HG03575 (cell line): ENCODE measurements at regions not wholly inside any gene's neighbourhood (a gene's known extent, or its start where the extent isn't known, plus 50 kb on each side); places are given as distances from the start of the nearest gene placed in this dataset.
"Not testable (repeated sequence)": the region's sequence is repeated elsewhere in the genome, so short reads cannot be mapped to it uniquely, and the experiment has no call there.

Source experiments
- ATAC-seq: cut with Tn5 transposase; IDR thresholded peaks from one replicate; pipeline ENCODE4 v1.9.1; 2021; ENCODE audit not compliant: unreplicated experiment, insufficient number of reproducible peaks, low FRiP score; ENCODE audit errors: extremely low read depth

DNA sequence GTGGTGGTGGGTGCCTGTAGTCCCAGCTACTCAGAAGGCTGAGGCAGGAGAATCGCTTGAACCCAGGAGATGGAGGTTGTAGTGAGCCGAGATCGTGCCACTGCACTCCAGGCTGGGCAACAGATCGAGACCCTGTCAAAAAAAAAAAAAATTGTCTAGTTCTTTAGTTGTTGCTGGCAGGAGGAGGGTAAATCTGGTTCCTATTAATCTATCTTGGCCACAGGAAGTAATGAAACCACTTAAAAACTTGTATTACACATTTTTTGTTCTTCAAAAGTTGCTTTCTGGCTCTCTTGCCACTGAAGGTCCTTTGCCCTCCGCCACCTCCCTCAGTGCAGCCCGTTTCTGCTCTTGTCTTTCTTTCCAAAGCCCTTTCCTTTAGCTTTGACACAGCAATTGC is 102.9 kb upstream of the ARSJ start:
- ATAC-seq, result no peak

DNA sequence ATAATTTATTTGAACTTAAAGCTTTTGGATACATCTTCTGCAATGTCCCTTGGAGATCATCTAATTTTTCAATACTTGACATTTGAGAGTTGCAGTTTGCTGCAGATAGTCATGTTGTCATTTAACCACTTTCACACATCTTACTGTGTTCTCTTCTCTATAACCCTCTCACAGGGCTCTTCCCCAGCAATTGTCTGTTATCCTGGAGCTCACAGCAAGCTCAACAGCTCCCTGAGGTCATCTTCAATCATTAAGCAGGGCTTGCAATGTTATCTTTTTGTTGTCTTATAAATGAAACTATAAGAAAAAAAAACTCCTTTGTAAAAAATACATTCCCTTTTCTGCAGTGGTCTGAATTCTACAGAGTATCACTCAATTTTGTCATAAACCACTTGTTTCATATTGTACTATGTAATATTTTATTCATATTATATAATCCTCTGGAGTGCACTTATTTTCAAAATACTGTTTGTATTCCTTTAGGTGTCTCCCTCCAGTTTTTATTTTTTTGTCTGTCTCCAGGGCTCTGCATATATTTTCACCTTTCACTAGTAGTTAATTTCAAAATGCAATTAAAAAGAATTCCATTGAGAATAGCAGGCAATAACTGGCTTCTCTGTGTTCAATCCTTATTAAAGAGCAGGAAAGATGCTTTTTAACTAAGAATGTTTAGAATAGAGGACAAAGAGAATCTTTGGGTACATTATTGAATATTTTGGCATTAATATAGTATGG is 106.3 kb upstream of the ARSJ start:
- ATAC-seq, result no peak

DNA sequence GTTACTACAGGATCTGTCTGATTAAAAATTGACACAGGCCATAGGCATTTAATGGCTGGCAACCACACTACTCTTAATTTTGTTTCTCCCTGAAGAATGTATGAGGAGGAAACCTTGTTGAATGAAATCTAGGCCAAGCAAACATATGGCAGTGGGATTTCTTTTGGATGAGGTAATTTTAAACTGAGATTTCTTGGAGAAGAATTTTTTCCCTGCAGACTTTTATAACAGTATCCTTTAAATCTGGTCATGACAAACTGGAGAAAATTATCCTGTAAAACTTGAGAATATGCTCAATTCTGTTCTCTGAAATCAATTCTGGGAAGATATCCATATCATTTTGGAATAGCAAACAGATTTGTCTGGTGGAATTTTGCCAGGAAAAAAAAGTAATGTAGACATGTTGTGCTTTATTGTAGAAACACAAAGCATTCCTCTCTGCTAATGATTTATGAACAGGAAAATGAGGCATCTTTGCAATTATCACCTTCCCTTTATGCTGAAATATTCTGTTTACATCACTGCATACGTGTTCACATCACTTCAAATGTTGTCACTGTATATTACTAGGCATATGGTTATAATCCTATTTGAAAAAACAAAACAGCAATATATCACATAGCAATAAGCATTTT is 108.3 kb upstream of the ARSJ start:
- no peak for ATAC-seq

DNA sequence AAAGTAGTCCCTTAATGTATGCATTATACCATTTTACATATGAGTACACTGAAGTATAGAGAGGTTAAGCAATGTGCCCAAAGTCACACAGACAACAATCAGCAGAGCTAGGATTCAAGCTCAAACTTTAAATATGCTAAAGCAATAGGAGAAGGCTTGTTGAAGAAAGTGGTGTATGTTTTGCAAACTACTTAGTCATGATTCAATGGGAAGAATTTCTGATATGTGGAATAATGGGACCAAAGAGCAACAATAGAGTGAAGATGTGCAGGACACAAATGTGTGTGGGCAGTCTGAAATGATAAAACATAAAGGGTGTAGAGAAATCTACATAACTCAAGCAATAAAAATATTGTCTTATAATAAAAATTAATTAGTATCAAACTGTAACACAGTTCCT is 109.0 kb upstream of the ARSJ start:
- ATAC-seq, result no peak

DNA sequence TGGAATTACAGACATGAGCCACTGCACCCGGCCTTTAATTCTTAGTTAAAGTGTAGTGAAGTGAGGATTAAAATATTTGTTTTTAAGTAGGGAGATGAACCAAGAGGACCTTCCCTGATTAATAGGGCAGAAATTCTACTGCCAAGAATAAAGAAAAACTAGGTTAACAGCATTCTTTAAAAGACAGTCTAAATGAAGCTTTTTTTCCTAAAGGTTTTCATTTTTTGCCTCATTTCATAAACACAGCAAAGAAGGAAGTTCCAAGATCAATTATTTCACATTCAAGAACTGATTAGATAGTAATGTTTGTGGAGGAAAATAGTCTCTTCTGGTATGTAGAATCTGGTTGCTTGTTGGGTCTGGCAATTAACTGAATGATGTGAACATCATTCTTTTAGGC is 112.1 kb upstream of the ARSJ start:
- ATAC-seq, result no peak

DNA sequence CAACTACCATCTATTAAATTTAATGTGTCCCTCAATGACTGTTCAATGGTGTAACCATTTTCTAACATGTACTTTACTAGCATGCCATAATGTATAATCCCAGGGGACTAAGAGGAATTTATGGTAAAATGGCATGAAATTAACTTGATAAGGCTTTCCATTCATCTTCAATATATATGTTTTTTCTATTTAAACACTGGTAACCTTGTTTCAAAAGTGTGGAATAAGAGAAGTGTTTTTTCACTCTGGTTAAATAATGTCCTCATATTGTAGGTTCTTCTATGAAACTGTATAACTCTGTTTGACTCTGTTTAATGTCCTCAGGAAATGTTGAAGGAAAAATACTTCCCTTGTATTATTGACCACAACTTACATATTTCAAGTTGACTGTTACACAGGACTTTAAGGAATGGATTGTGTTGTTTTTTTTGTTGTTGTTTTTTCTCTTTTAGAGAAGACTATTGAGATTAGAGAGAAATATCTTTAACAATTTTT is 113.8 kb upstream of the ARSJ start:
- no peak for ATAC-seq

DNA sequence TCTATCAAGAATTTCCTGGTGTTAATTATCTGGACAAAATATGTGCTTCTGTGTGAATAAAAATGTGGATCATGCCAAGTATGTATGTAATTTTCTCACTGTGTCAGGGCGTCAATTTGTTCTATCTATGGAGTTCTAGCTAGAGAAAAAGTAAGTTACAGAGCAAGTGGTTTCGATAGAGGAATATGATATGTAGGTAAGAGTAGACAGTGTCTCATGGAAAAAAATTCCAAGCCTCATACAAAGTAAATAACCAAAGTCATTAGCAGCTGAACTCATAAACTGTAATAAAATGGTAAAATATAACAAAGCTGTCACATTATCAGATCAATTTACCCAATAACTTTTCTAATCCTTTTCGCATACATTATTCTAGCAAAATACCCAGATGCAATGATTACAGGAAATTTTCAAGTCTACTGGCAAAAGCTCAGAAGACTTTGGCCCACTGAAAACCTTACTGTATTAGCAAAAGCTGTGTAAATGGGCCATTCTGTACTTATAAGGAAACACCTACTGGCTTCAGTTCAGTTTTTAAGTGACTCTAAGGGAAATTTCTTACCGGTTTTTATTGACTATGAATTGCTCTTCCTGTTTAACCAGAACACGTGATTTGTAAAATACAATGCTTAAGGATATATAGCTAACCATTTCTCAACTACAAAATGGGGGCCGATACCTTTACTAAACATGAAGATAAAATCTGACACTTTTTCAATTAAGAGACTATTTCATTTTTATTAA is 121.0 kb upstream of the ARSJ start:
- no peak for ATAC-seq

DNA sequence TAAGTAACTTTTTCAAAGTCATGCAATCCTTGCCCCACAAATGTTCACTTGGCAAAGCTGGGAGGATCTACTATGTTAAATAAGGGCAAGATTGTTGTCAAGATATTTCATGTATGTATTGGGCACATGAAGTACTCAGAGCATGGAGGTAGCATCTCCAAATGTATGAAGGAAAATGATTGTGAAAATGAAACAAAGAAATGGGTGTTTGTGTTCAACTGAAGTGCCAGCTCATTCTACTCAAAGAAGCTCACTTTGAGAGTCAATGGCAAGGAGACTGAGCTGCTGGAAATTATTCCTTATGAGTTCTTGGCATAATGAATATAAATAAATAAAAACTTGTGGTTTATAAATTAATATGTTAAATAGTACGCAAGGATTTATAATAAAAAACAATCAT is 124.5 kb upstream of the ARSJ start:
- no peak for ATAC-seq

DNA sequence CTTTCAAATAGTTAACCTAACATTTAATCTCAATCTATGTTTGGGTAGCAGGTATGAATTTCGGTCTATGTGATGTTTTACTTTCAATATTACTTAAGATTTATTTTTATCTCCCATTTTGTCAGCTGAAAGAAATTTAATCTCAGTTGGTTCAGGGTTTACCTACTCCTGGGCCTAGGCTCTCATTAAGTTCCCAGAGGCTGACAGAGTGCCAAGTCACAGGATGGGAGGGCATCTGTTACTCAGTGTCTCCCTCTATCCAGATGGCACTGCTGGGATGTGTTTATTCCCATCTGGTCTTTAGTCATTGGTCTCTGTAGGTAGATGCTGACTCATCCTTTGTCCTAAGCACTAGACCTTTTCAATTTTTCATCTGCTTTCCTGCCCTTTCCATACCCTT is 129.4 kb upstream of the ARSJ start:
- no peak for ATAC-seq

DNA sequence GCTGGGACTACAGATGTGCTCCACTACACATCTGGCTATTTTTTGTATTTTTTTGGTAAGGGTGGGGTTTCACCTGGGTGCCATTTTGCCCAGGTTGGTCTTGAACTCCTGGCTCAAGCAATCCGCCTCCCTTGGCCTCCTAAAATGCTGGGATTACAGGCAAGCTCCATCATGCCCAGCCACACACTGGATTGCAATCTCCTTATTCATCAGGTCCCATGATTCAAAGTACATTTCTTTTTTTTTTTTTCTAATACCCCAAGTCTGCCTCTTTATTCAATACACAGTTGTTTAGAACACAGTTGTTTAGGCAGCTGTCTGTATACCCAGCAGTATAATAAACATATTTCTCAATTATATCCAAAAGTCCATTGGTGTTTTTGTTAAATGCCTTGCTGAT is 130.3 kb upstream of the ARSJ start:
- ATAC-seq, result no peak

DNA sequence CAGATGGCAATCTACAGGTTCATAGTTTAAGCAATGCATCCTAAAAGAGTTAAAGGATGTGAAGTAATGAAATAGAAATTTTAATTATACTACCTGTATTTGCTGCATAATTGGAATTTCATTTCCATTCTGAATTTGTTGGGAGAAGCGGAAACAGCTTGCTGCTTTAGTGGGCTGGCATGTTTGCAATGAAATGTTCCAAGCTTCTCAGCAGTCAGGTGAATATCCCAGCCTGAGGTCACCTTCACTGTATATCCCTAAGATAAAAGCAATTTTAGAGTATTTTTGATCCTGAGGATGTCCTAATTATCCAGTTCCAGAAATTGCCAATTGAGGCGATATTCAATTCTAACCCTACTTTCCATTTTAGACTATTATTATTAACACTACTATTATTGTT is 136.1 kb upstream of the ARSJ start:
- ATAC-seq, result no peak

DNA sequence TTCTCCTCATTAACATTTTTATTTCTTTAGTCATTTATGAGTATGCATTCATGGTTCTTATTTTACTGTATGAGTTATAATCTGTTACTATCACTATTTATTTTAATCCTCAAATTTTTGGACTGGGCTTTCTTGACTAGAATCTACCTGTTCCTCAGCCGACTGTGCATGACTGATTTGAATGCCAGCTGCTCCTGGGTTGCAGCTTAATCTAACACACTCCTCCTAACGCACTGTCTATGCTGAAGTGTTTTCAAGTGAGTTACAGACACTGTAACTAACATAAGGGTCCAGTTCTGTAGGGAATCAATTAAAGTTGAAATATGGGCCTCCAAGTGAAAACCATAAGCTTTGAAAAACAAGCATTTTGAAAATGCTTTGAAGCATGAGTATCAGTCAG is 137.4 kb upstream of the ARSJ start:
- ATAC-seq, result no peak

DNA sequence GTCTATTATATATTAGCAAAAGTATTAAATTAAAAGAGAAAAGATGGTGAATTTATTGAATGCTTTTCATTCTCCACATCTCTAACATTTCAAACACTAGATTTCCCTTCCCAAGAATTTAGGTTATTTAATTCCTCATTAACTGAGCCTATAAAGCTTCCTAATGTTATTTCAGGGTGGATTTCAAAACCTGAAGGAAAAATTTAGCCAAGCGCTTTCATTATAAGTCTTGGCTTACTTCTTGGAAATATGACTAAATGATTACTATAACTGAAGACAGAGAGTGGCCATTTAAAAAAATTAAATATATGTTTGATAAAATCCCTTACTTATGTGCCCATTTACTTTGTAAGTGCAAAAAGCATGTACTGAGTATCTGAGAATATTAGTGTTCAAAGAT is 141.8 kb upstream of the ARSJ start:
- ATAC-seq, result no peak

DNA sequence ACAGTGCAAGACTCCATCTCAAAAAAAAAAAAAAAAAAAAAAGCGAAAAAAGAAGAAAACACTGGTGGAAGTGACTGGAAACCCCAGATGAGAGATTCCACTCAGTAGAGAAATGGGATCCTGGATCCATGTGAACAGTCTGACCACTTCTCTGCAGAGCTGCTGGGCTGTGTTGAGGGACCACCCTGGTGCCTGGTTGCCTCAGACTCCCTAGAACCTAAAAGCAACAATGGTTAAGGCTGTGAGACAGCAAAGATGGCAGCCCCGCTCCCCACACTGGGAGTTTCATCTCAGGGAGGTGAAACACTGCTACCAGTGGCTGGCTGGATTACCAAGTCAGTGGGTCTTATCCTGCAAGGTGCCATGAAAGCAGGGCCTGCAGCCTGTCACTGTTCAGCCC is 152.8 kb upstream of the ARSJ start:
- ATAC-seq, result no peak

DNA sequence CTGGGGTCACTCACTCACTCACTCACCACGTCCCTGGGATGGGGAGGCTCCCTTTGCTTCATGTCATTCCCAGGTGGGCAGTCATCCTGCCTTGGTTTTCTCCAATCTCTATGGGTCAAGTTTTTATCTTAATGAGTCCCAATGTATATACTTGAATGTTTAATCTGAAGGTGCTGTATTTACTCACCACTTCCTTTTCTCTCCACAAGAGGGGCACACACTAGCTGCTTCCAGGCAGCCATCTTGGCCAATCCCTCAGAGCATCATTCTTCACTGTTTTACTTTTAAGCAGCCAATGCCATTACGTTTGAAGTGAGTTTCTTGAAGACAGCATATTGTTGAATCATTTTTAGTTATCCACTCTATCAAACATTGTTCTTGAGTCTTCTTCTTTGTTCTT is 153.4 kb upstream of the ARSJ start:
- no peak for ATAC-seq

DNA sequence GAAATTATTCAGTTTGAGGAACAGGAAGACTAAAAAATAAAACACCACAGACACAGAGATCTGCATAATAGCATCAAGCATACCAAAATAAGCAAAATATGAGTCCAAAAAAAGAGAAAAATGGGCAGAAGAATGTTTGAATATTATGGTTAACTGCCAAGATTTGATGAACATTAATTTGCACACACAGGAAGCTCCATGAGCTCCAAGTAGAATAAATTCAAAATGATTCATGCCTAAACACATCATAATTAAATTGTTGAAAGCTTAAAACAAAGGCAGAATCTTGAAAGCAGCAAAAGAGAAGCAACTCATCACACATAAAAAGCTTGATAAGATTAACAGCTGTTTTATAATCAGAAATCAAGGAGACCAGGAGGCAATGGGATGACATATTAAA is 156.6 kb upstream of the ARSJ start:
- ATAC-seq, result no peak

DNA sequence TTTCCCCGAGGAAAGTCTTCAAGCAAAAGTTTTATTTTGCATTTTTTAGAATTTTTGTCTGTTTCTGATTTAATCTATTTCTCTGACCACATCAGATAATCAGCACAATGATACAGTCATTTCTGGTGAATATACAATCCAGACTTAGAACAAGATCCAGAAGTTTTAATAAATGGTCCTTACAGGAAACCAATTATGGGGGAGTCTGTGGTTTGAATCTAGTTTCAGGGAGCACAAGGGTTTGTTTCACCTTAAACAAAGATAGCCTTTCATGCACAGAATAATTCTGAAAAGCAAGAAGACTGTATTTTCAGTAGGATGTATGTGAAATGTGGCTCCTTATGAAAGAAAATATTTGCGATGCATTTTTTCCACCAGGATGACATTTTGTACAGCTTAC is 158.5 kb upstream of the ARSJ start:
- no peak for ATAC-seq

DNA sequence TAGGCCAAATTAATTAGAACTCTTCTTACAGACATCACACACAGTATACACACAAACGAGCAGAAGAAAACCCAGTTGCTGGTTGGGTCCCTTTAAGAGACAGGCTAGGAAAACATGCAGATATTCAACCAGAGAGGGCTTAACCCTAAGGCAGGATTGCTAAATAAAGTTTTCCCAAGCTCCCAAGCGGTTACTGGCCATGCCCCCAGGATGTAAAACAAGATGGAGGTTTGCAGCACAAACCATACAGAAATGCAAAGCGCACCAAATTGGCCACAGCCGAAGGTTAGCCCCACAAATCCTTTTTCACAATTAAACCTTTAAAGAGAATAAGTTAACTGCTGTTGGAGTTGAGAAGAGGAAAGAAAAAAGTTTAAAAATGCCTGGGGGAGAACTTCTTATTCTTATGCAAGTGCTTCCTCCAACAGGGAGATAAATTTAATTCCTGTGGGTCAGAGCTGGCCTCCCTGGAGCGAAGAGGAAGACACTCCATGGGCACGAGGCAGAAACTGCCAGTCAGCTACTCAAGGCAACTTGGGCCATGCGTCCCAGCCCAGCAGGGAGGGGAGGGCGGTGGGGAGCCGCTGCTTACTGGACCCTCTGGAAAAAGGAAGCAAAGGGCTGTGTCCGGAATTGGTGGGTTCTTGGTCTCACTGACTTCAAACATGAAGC is 167.6 kb upstream of the ARSJ start:
- no peak for ATAC-seq

DNA sequence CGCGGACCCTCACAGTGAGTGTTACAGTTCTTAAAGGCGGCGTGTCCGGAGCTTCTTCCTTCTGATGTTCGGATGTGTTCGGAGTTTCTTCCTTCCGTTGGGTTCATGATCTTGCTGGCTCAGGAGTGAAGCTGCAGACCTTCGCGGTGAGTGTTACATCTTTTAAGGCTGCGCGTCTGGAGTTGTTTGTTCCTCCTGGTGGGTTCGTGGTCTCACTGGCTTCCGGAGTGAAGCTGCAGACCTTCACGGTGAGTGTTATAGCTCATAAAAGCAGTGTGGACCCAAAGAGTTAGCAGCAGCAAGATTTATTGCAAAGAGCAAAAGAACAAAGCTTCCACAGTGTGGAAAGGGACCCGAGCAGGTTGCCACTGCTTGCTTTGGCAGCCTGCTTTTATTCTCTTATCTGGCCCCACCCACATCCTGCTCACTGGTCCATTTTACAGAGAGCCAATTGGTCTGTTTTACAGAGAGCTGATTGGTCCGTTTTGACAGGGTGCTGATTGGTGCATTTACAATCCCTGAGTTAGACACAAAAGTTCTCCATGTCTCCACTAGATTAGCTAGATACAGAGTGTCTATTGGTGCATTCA is 168.3 kb upstream of the ARSJ start:
- not testable (repeated sequence) for ATAC-seq
